ENCODE measurements at regions not wholly inside any gene's neighbourhood (a gene's known extent, or its start where the extent isn't known, plus 50 kb on each side); places are given as distances from the start of the nearest gene placed in this dataset.

GRCh38 chr10:83932245-83932644 is 207.1 kb upstream of the GHITM start:
- no peak for TF ChIP-seq CTCF (IDR thresholded peaks at IDR 0.05)

GRCh38 chr10:83934062-83934461 is 205.2 kb upstream of the GHITM start:
- no peak for TF ChIP-seq CTCF (IDR thresholded peaks at IDR 0.05)
- ATAC-seq (no peak), DNase-seq (no peak)
- no peaks in the 10 kb centered on the region for H3K27me3 ChIP-seq
- H3K36me3 ChIP-seq, result no peaks in the 10 kb centered on the region
- intact Hi-C loops (cut with DNase I), result no loop called here
- no peaks in the 10 kb centered on the region for H3K4me1 ChIP-seq
- H3K4me3 ChIP-seq, result no peak overlapping the region
- H3K27ac ChIP-seq, result no peak overlapping the region
- no peaks in the 10 kb centered on the region for H3K9me3 ChIP-seq

More at GRCh38 chr10:83932245-83932644, 207.1 kb upstream of the GHITM start:
- intact Hi-C loops (cut with DNase I), result no loop called here
- H3K36me3 ChIP-seq, result no peaks in the 10 kb centered on the region
- ATAC-seq (no peak), DNase-seq (no peak)
- H3K4me3 ChIP-seq, result no peak overlapping the region
- no peak overlapping the region for H3K27ac ChIP-seq
- no peaks in the 10 kb centered on the region for H3K4me1 ChIP-seq
- H3K27me3 ChIP-seq, result no peaks in the 10 kb centered on the region
- H3K9me3 ChIP-seq, result no peaks in the 10 kb centered on the region

GRCh38 chr10:83934641-83935338 is 204.5 kb upstream of the GHITM start:
- Histone ChIP-seq H3K27me3 (no peaks in the 10 kb centered on the region), H3K27ac (no peak overlapping the region), H3K4me1 (no peaks in the 10 kb centered on the region), H3K4me3 (no peak overlapping the region), H3K36me3 (no peaks in the 10 kb centered on the region), H3K9me3 (no peaks in the 10 kb centered on the region)
- ATAC-seq (no peak), DNase-seq (no peak)
- no peak for TF ChIP-seq CTCF (IDR thresholded peaks at IDR 0.05)
- intact Hi-C loops (cut with DNase I), result no loop called here

- no peak overlapping the region for H3K4me3 ChIP-seq
- no peaks in the 10 kb centered on the region for H3K27me3 ChIP-seq
- intact Hi-C loops (cut with DNase I), result no loop called here
- TF ChIP-seq CTCF (IDR thresholded peaks at IDR 0.05), result no peak
- no peaks in the 10 kb centered on the region for H3K4me1 ChIP-seq
- H3K36me3 ChIP-seq, result no peaks in the 10 kb centered on the region
- DNase-seq (no peak), ATAC-seq (no peak)
- H3K27ac ChIP-seq, result no peak overlapping the region
- H3K9me3 ChIP-seq, result no peaks in the 10 kb centered on the region
These were observed 204.0 kb upstream of the GHITM start for GRCh38 chr10:83935339-83935736.

- ATAC-seq (no peak), DNase-seq (no peak)
- Histone ChIP-seq H3K27me3 (no peaks in the 10 kb centered on the region), H3K4me3 (no peak overlapping the region), H3K4me1 (no peaks in the 10 kb centered on the region), H3K36me3 (no peaks in the 10 kb centered on the region), H3K9me3 (no peaks in the 10 kb centered on the region), H3K27ac (no peak overlapping the region)
- intact Hi-C loops (cut with DNase I), result no loop called here
- TF ChIP-seq CTCF (IDR thresholded peaks at IDR 0.05), result no peak
These were observed 203.4 kb upstream of the GHITM start for GRCh38 chr10:83935911-83936310.
